Stomach (tissue), 8 donors: ENCODE measurements at regions not wholly inside any gene's neighbourhood (a gene's known extent, or its start where the extent isn't known, plus 50 kb on each side); places are given as distances from the start of the nearest gene placed in this dataset.
"Not testable (repeated sequence)": the region's sequence is repeated elsewhere in the genome, so short reads cannot be mapped to it uniquely, and the experiment has no call there.

Source experiments
- DNase-seq, 2 donors: peaks; one replicate each; pipeline versions ENCODE4 v3.0.0 to v3.0.0-alpha.2; 2013 to 2019
- H3K27ac ChIP-seq, 5 donors: fragments of 200-600 bp in 4 of 5; sonication (generic) in 4 of 5; one replicate each; pipeline ENCODE4 v1.5.1; 2013 to 2019; ENCODE audit warnings: mild to moderate bottlenecking in 1 of 5, moderate library complexity in 1 of 5
- H3K27me3 ChIP-seq, 3 donors: fragments of 200-600 bp; sonication (generic); one replicate each; pipeline ENCODE4 v1.5.1; 2017 to 2019; ENCODE audit warnings: mixed run types in 1 of 3
- H3K36me3 ChIP-seq, 4 donors: fragments of 200-600 bp; sonication (generic); 1 replicate in 3 of 4; 2 replicates in 1 of 4; pipeline ENCODE4 v1.5.1; 2016 to 2019
- H3K4me1 ChIP-seq, 4 donors: fragments of 200-600 bp; sonication (generic); one replicate each; pipeline ENCODE4 v1.5.1; 2016 to 2019
- H3K4me3 ChIP-seq, 4 donors: fragments of 200-600 bp; sonication (generic) in 3 of 4; one replicate each; pipeline ENCODE4 v1.5.1; 2016 to 2019; ENCODE audit warnings: mild to moderate bottlenecking in 1 of 4
- H3K9me3 ChIP-seq, 4 donors: fragments of 200-600 bp; sonication (generic); one replicate each; pipeline ENCODE4 v1.5.1; 2016 to 2019
- EP300 ChIP-seq: sonication (generic); formaldehyde crosslinking; IDR thresholded peaks from one replicate; pipeline ENCODE4 v1.6.1; 2017; ENCODE audit warnings: antibody characterized with exemption
- POLR2A ChIP-seq, 4 donors: fragments of 450-650 bp; IDR thresholded peaks; one replicate each; pipeline ENCODE4 v1.6.1; 2016; ENCODE audit warnings: antibody characterized with exemption in 4 of 4, control low read depth in 2 of 4, mild to moderate bottlenecking in 1 of 4, moderate library complexity in 1 of 4
- POLR2AphosphoS5 ChIP-seq, 3 donors: sonication (generic); formaldehyde crosslinking; IDR thresholded peaks; one replicate each; pipeline ENCODE4 v1.6.1; 2016; ENCODE audit warnings: antibody characterized with exemption in 3 of 3
- WGBS, 5 donors: extraction: QIAGEN DNeasy Blood & Tissue Kit in 3 of 5; methylation state at CpG; one replicate each; pipeline versions ENCODE4 v1.1.5 to v1.1.7; 2013 to 2018; 5-methylcytosine and 5-hydroxymethylcytosine counted together
- intact Hi-C: fragments of 100-400 bp; cut with DNase I; formaldehyde crosslinking; loops from one replicate; pipeline ENCODE4 v1.15.1; 2023; ENCODE audit warnings: low total_unique reads
- TF ChIP-seq, protein P1 (sequence below), 7 experiments: fragments of 450-650 bp in 4 of 7; fragments of 200-600 bp in 3 of 7; sonication (generic) in 3 of 7; IDR thresholded peaks; one replicate each; pipeline ENCODE4 v1.5.1; 2016 to 2019; ENCODE audit warnings: antibody characterized with exemption in 7 of 7, control low read depth in 2 of 7, mild to moderate bottlenecking in 1 of 7
- donor health status: healthy with polysubstance abuse.
- donor health status: Bipolar disorder and iron deficiency.
- donor health status: healthy.

GRCh38 chr7:110557136-110557535 lies 533.8 kb upstream of the LRRN3 start:
- no peak for DNase-seq
- no peaks in the 10 kb centered on the region for H3K4me1 ChIP-seq
- no peaks in the 10 kb centered on the region for H3K36me3 ChIP-seq
- TF ChIP-seq POLR2A (IDR thresholded peaks at IDR 0.05) (no peak), POLR2AphosphoS5 (IDR thresholded peaks at IDR 0.05) (no peak), EP300 (no peak)
- TF ChIP-seq, protein P1, sequence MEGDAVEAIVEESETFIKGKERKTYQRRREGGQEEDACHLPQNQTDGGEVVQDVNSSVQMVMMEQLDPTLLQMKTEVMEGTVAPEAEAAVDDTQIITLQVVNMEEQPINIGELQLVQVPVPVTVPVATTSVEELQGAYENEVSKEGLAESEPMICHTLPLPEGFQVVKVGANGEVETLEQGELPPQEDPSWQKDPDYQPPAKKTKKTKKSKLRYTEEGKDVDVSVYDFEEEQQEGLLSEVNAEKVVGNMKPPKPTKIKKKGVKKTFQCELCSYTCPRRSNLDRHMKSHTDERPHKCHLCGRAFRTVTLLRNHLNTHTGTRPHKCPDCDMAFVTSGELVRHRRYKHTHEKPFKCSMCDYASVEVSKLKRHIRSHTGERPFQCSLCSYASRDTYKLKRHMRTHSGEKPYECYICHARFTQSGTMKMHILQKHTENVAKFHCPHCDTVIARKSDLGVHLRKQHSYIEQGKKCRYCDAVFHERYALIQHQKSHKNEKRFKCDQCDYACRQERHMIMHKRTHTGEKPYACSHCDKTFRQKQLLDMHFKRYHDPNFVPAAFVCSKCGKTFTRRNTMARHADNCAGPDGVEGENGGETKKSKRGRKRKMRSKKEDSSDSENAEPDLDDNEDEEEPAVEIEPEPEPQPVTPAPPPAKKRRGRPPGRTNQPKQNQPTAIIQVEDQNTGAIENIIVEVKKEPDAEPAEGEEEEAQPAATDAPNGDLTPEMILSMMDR (IDR thresholded peaks at IDR 0.05), result no peak
- no peak overlapping the region for H3K27ac ChIP-seq
- 64 to 83% (median 76%) methylated on average over 2 of the region's 2 CpGs for WGBS, 5 donors
- no peak overlapping the region for H3K4me3 ChIP-seq
- H3K9me3 ChIP-seq, result peaks cover 0 to 16% (median 0%) of the 10 kb centered on the region in 4 donors
- intact Hi-C loops, result no loop called here
- H3K27me3 ChIP-seq, result no peaks in the 10 kb centered on the region

DNA sequence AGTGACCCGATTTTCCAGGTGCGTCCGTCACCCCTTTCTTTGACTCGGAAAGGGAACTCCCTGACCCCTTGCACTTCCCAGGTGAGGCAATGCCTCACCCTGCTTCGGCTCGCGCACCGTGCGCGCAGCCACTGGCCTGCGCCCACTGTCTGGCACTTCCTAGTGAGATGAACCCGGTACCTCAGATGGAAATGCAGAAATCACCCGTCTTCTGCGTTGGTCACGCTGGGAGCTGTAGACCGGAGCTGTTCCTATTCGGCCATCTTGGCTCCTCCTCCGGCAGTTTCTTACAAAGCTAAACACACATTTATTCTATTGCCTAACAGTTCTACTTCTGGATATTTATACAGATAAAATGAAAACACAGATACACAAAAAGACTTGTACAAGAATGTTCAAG lies 527.6 kb upstream of the LRRN3 start:
- intact Hi-C loops, H3K27ac ChIP-seq, H3K36me3 ChIP-seq, H3K4me3 ChIP-seq, H3K4me1 ChIP-seq, H3K27me3 ChIP-seq, DNase-seq, H3K9me3 ChIP-seq: not testable (repeated sequence)
- WGBS, 5 donors, result 90 to 94% (median 93%) methylated on average over 14 to 17 of the region's 18 CpGs

DNA sequence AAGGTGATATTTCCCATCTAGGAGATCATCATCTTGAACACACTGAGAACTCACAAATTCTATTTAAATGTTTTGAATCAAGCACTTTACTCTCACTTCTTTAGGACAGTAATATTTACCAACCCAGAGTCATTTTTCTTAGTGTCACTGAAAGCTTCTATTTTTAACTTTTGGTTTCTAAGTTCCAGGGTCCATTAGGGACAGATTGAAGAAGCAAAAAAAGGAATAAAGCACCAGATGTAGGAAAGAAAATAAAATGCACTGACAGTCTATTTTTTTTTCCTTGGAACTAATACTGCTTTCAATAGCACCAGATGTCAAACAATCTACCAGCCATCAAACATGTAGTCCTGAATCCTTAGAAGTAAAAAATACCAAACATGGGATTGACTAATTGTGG lies 526.7 kb upstream of the LRRN3 start:
- Histone ChIP-seq H3K4me1 (no peaks in the 10 kb centered on the region), H3K27me3 (no peaks in the 10 kb centered on the region), H3K4me3 (no peak overlapping the region), H3K9me3 (no peaks in the 10 kb centered on the region), H3K36me3 (no peaks in the 10 kb centered on the region), H3K27ac (no peak overlapping the region)
- no peak for DNase-seq
- intact Hi-C loops, result no loop called here
- TF ChIP-seq, protein P1 (IDR thresholded peaks at IDR 0.05), result no peak
- TF ChIP-seq POLR2AphosphoS5 (IDR thresholded peaks at IDR 0.05), result no peak
- no peak for TF ChIP-seq POLR2A (IDR thresholded peaks at IDR 0.05)
- TF ChIP-seq EP300, result no peak

- Histone ChIP-seq H3K27ac (no peak overlapping the region), H3K27me3 (no peaks in the 10 kb centered on the region), H3K36me3 (no peaks in the 10 kb centered on the region), H3K4me1 (no peaks in the 10 kb centered on the region), H3K4me3 (no peak overlapping the region), H3K9me3 (no peaks in the 10 kb centered on the region)
- WGBS, 5 donors, result 45 to 70% (median 60%) methylated on average over 3 of the region's 3 CpGs
- DNase-seq, result no peak
- TF ChIP-seq, protein P1 (IDR thresholded peaks at IDR 0.05), result no peak
- TF ChIP-seq EP300 (no peak), POLR2AphosphoS5 (IDR thresholded peaks at IDR 0.05) (no peak), POLR2A (IDR thresholded peaks at IDR 0.05) (no peak)
- intact Hi-C loops, result no loop called here
These were observed 522.5 kb upstream of the LRRN3 start for GRCh38 chr7:110568388-110568787.

DNA sequence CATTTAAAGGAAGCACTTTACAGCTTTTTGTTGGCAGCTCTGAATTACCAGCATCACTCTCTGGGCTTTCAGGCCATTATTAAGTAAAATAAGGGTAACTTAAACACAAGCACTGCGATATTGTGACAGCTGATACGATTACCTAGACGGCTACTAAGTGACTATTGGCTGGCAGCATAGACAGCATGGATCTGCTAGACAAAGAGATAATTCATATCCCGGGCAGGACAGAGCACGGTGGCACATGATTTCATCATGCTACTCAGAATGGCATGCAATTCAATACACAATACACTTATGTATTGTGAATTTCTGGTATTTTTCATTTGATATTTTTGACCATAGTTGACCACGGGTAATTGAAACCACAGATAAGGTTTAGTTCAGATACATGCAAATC lies 522.0 kb upstream of the LRRN3 start:
- Histone ChIP-seq H3K4me1 (no peaks in the 10 kb centered on the region), H3K9me3 (no peaks in the 10 kb centered on the region), H3K36me3 (no peaks in the 10 kb centered on the region), H3K4me3 (no peak overlapping the region), H3K27ac (no peak overlapping the region), H3K27me3 (no peaks in the 10 kb centered on the region)
- WGBS, 5 donors, result 78 to 83% (median 79%) methylated on average over 6 of the region's 6 CpGs
- TF ChIP-seq POLR2AphosphoS5 (IDR thresholded peaks at IDR 0.05), result no peak
- no peak for TF ChIP-seq EP300
- TF ChIP-seq, protein P1 (IDR thresholded peaks at IDR 0.05), result no peak
- TF ChIP-seq POLR2A (IDR thresholded peaks at IDR 0.05), result no peak
- no peak for DNase-seq
- intact Hi-C loops, result no loop called here
